OCI-LY3 (cell line): ENCODE measurements at regions not wholly inside any gene's neighbourhood (a gene's known extent, or its start where the extent isn't known, plus 50 kb on each side); places are given as distances from the start of the nearest gene placed in this dataset.

Experiments
- EZH2phosphoT487 ChIP-seq: fragments of 200-600 bp; shearing (Covaris generic); IDR thresholded peaks from 2 replicates; pipeline ENCODE4 v1.6.1; 2018; ENCODE audit warnings: antibody characterized with exemption, mixed run types, low read depth
- TF ChIP-seq, protein P1 (sequence below): fragments of 200-600, 300-600 bp; sonication (generic); IDR thresholded peaks from 2 replicates; pipeline ENCODE4 v1.5.1; 2014; ENCODE audit warnings: antibody characterized with exemption, low read length, low read depth

DNA sequence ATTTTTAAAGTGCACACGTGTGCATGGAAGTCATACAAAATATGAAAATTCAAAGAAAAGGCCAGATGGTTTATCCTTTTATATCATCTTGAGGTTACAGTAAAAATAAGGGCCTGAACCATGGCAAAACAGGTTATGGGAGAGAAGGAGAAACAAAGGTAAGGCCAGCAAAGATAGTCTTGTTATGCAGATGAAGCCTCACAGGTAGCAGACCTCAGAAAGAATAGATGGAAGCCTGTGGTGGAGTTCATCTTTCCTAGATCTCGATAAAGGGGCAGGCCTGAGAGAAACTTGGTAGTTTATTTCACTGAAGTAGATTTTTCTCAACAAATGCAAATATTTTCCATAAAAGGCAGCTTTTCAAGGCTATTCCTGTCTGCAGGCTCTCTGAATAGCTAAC, 693.8 kb downstream of the KHDRBS2 start:
- TF ChIP-seq, protein P1, sequence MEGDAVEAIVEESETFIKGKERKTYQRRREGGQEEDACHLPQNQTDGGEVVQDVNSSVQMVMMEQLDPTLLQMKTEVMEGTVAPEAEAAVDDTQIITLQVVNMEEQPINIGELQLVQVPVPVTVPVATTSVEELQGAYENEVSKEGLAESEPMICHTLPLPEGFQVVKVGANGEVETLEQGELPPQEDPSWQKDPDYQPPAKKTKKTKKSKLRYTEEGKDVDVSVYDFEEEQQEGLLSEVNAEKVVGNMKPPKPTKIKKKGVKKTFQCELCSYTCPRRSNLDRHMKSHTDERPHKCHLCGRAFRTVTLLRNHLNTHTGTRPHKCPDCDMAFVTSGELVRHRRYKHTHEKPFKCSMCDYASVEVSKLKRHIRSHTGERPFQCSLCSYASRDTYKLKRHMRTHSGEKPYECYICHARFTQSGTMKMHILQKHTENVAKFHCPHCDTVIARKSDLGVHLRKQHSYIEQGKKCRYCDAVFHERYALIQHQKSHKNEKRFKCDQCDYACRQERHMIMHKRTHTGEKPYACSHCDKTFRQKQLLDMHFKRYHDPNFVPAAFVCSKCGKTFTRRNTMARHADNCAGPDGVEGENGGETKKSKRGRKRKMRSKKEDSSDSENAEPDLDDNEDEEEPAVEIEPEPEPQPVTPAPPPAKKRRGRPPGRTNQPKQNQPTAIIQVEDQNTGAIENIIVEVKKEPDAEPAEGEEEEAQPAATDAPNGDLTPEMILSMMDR, result no peak
- no peak for TF ChIP-seq EZH2phosphoT487
